ENCODE measurements at regions not wholly inside any gene's neighbourhood (a gene's known extent, or its start where the extent isn't known, plus 50 kb on each side); places are given as distances from the start of the nearest gene placed in this dataset.

GRCh38 chr1:213796525-213796924, 191.2 kb upstream of the PROX1 start:
- TF ChIP-seq CTCF (IDR thresholded peaks at IDR 0.05) (no peak), POLR2A (IDR thresholded peaks at IDR 0.05) (no peak), EP300 (IDR thresholded peaks at IDR 0.05; ENCODE audit: low read depth) (no peak), POLR2AphosphoS5 (IDR thresholded peaks at IDR 0.05) (no peak)
